Mucosa of gallbladder (tissue), 1 donor: ENCODE measurements at regions not wholly inside any gene's neighbourhood (a gene's known extent, or its start where the extent isn't known, plus 50 kb on each side); places are given as distances from the start of the nearest gene placed in this dataset.
"Not testable (repeated sequence)": the region's sequence is repeated elsewhere in the genome, so short reads cannot be mapped to it uniquely, and the experiment has no call there.

Experiments
- DNase-seq: peaks from one replicate; pipeline ENCODE4 v3.0.0-alpha.2; 2020; ENCODE audit warnings: low spot score
- donor health status: DM: no; HTN: no; CAD: no.

GRCh38 chr7:135872861-135873260 lies 104.3 kb downstream of the MTPN start:
- DNase-seq, result not testable (repeated sequence)

DNA sequence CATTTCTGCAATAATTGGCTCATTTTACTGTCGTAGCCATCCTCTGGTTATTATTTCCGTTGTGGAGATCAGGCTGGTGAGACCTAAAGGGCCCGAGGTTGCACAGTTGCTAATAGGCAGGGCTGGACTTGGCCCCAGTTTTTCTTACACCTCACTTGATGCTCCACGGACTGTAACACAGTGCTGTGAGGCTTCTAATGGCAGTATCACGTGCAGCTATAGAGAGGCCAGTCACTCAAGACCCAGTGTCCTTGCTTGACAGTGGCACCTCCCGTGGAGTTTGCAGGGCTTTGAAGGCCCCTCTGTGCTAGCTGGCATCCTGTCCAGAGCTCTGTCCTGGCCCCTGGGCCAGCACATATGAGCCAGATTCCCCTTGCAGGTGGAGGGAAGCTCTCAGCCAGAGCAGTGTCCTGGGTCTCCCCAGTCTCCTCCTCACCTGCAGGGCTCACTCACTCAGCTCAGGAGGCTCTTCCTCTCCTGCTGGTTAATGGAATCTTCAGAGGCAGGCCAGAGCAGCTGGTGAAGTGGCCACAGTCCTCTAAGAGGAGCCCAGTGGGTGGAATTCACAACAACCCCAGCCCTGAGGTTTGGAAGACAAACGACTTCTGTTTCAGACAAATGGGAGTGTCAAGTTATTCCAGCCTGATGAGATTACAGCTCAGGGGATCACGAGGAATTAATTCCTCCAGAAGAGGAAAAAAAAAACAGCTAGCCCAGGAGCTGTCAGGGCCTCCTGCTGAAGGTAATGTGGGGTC lies 114.2 kb upstream of the FAM180A start:
- no peak for DNase-seq

- no peak for DNase-seq
Observed at GRCh38 chr7:135859538-135859937, 110.9 kb upstream of the FAM180A start.

GRCh38 chr7:135858851-135859250 lies 110.2 kb upstream of the FAM180A start:
- DNase-seq, result no peak

GRCh38 chr7:135858379-135858778 lies 109.8 kb upstream of the FAM180A start:
- no peak for DNase-seq

- no peak for DNase-seq
Observed at GRCh38 chr7:135857519-135858274, 109.1 kb upstream of the FAM180A start.

GRCh38 chr7:135856356-135857144 lies 107.9 kb upstream of the FAM180A start:
- DNase-seq, result no peak

DNA sequence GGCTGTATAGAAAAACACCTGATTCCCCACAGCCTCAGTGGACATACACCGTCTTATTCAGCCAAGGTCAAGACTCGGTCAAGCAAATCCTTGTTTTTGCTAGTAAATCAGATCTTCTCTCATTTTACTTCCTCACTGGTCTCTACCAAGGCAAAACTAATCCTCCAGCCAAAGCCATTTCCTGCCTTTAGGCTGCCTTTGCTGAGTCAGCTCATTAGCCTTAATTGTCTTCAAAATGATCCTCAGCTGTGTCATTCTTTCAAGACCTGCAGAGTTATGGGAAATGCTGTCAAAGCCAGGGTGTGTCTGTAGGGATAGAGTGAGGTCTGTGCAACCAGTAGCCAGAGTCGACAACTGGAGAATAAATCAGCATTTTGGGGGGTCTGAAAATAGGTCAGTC lies 107.2 kb upstream of the FAM180A start:
- no peak for DNase-seq

DNA sequence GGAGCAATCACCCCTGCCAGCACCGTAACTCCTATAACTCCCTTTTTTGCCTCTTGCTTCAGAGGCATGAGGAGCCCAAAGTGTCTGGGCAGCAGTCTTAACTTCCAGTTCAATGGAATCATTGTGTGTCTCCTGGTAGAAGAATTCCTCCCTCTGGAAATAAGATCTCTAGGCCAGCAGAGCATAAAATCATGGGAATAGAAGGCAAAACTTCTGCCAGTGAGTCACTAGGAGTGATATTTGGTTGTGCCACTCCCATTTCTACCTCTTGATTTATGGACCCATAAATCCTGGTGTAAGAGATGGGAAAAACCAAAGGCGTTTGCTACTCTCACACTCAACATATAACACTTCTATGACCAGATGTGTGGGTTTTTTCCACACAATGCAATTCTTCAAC lies 104.9 kb upstream of the FAM180A start:
- DNase-seq, result no peak

- DNase-seq, result no peak
Observed at GRCh38 chr7:135853008-135853407, 104.4 kb upstream of the FAM180A start.

DNA sequence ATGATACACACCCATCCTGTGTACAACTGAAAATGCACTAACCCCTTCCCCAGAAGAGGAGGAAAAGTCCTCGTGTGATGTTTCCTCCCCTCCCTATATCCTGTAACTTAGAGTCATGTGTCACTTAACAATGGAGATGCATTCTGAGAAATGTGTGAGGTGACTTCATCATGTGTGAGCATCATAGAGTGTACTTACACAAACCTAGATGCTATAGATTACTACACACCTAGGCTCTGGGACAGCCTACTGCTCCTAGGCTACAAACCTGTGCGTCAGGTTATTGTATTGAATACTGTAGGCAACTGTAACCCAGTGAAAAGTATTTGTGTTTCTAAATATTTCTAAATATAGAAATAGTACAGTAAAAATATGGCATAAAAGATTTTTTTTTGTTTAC lies 98.6 kb upstream of the FAM180A start:
- DNase-seq, result no peak

GRCh38 chr7:135846339-135846738 lies 97.7 kb upstream of the FAM180A start:
- no peak for DNase-seq

DNA sequence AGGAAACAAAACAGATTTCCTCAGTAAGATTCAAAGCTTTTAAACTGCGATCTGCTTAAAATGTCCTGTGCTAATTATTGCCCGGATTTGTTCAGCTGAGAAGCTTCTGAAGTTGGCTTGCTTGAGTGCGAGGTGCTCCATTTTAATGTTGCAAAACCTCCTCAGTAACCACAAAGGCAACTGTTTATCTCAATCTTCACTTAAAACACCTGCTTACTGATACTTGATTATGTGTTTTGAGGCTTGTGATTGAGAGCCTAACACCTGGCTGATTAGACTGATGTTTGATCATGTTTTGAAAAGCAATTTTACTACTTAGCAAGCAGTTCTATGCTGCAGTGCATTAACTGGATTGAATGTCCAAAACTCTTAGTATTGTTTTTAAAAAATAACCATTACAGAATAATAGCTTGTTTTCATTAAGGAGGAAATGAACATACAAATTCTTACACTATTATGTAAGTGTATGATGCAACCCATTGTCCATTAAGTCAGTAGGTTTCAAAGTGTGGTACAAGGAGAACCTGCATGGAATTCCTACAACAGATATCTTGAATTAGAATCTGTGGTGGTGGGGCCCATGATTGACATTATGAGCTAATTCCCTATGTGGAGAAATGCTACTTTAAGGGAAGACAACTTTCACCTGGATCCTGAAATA lies 96.9 kb upstream of the FAM180A start:
- DNase-seq, result no peak

- no peak for DNase-seq
Observed at GRCh38 chr7:135844903-135845302, 96.3 kb upstream of the FAM180A start.

DNA sequence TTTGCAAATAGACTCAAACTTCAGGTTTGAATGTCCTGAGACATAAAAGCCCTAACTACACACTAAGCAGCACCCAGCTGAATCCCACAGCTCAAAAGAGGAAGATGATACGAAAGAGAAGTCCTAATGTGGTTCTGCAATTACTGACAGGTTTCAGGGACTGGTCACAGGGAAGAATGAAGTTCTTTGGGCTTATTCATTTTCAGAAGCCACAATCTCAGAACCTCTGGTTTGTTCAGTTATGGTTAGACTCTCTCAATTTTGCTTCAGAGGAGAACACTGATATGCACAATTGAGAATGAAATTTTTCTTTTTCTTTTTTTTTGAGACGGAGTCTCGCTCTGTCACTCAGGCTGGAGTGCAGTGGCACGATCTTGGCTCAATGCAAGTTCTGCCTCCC lies 94.6 kb upstream of the FAM180A start:
- DNase-seq, result no peak

DNA sequence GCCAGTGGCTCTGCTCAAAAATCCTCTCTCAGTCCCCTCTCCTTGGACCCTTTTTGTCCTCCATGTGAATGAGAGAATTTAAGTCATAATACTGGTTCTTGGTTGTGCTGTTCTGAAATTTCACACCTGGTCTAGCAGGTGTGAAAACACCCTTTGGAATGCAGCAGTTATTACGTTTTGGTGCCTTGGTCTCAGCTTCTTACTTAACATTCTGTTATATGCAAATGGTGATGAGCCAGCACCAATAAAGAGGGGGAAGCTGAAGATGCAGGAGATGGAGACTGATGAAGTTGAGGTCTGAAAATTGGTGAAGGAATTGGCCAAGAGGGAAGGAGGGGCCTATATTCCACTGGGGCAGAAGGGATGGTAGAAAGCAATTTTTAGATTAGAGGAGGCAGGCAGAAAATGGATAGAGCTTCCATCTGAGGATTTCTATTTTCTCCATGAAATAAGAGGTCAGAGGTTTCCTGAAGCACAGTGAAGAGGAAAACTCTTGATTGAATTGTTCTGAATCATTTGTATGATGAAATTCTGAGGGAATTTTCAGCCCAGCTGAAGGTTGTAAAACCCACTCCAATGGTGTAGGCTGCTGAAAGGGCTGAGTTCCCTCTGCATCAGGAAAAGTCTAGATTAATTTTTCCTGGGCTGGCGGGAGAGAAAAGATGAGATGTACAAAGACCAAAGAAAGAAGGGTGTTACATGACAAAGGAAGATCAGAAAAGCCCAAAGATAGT lies 94.0 kb upstream of the FAM180A start:
- no peak for DNase-seq

GRCh38 chr7:135840591-135840990 lies 92.0 kb upstream of the FAM180A start:
- DNase-seq, result no peak

DNA sequence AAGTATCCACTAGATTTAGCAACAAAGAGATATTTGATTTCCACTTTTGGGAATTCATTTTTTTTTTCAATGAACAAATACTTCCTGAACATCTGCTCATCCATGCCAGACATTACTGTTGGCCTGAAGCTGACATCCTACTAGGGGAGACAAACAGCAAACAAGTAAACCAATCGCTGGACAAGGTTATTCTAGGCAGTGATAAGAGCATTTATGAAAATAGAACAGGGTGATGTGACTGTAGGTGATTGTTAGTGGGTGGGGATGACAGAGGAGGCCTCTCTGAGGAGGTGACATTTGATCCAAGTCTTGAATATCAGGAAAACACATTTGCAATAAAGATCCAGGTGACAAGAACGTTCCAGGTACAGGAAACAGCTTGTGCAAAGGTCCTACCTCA lies 89.1 kb upstream of the FAM180A start:
- no peak for DNase-seq

GRCh38 chr7:135834266-135834665 lies 85.7 kb upstream of the FAM180A start:
- DNase-seq, result no peak

GRCh38 chr7:135833642-135834041 lies 85.0 kb upstream of the FAM180A start:
- no peak for DNase-seq

DNA sequence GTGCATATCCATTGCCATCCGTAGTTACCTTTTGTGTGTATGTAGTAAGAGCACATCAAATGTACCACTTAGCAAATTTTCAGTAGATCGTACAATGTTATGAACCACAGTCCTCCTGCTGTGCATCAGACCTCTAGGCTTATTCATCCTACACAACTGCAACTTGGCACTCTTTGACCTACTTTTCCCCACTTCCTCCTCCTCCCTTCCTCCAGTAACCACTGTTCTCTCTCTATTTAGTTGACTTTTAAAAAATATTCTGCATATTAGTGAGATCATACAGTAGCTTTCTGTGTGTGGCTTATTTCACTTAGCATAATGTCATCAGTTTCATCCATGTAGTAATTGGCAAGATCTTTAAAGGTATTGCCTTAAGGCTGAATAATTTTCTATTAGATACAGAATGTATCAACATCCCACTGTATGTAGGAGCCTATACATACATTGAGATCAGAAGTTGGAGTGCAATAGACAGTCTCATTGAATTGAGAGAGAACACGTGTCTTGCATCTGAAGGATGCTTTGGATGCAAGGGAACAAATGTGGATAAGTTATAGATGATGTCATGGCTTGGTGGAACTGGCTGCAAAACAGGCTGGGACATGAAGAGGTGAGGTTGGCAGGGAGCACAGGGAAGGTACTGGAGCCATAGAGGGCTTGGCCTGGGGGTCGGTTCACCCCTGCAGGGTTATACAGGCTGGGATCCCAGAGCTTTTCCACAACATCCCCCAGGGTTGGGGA lies 83.0 kb upstream of the FAM180A start:
- no peak for DNase-seq
